ENCODE measurements at regions not wholly inside any gene's neighbourhood (a gene's known extent, or its start where the extent isn't known, plus 50 kb on each side); places are given as distances from the start of the nearest gene placed in this dataset.

DNA sequence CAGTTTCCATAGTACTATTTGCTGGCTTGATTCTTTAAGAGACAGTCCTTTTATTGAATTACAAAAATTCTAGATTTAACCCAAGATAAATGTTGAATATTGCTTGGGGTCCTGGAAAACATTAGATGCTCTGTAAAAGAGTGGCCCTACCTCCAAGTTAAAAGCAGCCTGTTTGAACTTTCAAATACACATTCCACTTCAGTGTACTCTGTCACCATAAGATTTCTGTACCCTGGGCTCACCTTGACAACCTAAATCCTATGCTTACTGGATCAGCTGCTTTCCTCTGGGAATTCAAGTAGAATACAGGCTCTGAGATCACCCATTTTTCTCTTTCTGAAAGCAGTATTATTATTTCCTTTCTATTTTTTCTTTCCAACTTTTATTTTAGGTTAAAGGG is 107.7 kb upstream of the DCN start:
- TF ChIP-seq MAX (IDR thresholded peaks at IDR 0.05; ENCODE audit: low read depth, low read length) (no peak), POLR2A (IDR thresholded peaks at IDR 0.05; ENCODE audit: extremely low read depth, insufficient read length) (no peak), MYC (IDR thresholded peaks at IDR 0.05; ENCODE audit: low read depth, low read length) (no peak)
- TF ChIP-seq, protein P1, sequence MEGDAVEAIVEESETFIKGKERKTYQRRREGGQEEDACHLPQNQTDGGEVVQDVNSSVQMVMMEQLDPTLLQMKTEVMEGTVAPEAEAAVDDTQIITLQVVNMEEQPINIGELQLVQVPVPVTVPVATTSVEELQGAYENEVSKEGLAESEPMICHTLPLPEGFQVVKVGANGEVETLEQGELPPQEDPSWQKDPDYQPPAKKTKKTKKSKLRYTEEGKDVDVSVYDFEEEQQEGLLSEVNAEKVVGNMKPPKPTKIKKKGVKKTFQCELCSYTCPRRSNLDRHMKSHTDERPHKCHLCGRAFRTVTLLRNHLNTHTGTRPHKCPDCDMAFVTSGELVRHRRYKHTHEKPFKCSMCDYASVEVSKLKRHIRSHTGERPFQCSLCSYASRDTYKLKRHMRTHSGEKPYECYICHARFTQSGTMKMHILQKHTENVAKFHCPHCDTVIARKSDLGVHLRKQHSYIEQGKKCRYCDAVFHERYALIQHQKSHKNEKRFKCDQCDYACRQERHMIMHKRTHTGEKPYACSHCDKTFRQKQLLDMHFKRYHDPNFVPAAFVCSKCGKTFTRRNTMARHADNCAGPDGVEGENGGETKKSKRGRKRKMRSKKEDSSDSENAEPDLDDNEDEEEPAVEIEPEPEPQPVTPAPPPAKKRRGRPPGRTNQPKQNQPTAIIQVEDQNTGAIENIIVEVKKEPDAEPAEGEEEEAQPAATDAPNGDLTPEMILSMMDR (IDR thresholded peaks at IDR 0.05; ENCODE audit: low read depth, low read length), result no peak
- H3K4me3 ChIP-seq (ENCODE audit: low read depth, low read length), result no peak overlapping the region
- no peak for DNase-seq (ENCODE audit: low read depth)

DNA sequence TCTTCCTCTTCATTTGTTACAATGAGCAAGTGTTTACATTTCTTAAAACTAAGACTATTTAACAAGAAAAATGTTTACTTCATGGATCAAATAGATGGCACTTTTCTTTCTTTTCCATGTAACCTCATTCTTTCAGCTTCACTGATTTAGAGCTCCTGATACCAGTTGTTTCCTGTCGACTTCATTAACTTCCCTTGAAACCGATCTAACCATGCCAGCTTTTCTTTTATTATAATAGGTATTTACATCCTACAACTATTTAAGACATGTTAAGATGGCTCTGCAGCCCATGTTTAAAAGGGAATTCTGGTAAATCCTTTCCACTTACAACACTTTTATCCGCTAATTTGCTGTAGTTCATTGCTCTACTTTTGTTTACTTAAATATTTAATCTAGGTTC is 107.3 kb upstream of the DCN start:
- no peak for TF ChIP-seq MAX (IDR thresholded peaks at IDR 0.05; ENCODE audit: low read depth, low read length)
- no peak for TF ChIP-seq MYC (IDR thresholded peaks at IDR 0.05; ENCODE audit: low read depth, low read length)
- TF ChIP-seq POLR2A (IDR thresholded peaks at IDR 0.05; ENCODE audit: extremely low read depth, insufficient read length), result no peak
- TF ChIP-seq, protein P1 (IDR thresholded peaks at IDR 0.05; ENCODE audit: low read depth, low read length), result no peak
- H3K4me3 ChIP-seq (ENCODE audit: low read depth, low read length), result no peak overlapping the region
- DNase-seq (ENCODE audit: low read depth), result no peak

DNA sequence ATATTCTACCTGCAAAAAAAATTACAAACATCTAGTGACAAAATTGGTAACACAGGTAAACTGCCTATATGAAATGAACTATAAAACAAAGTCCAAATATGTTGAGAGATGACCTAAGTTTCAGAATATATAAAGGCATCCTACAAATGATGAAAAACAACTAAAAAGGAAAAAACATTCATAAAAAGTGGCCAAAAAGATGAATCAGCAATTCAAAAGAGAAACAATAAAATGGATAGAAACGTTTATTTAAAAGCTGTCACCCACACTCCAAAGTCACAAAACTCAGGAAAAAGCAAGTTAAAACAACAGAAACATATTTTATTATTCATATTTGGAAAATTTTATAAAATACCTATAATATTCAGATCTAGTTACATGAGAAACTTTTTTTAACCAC is 106.5 kb upstream of the DCN start:
- TF ChIP-seq, protein P1 (IDR thresholded peaks at IDR 0.05; ENCODE audit: low read depth, low read length), result no peak
- TF ChIP-seq POLR2A (IDR thresholded peaks at IDR 0.05; ENCODE audit: extremely low read depth, insufficient read length), result no peak
- TF ChIP-seq MAX (IDR thresholded peaks at IDR 0.05; ENCODE audit: low read depth, low read length), result no peak
- no peak for TF ChIP-seq MYC (IDR thresholded peaks at IDR 0.05; ENCODE audit: low read depth, low read length)
- no peak overlapping the region for H3K4me3 ChIP-seq (ENCODE audit: low read depth, low read length)
- no peak for DNase-seq (ENCODE audit: low read depth)

DNA sequence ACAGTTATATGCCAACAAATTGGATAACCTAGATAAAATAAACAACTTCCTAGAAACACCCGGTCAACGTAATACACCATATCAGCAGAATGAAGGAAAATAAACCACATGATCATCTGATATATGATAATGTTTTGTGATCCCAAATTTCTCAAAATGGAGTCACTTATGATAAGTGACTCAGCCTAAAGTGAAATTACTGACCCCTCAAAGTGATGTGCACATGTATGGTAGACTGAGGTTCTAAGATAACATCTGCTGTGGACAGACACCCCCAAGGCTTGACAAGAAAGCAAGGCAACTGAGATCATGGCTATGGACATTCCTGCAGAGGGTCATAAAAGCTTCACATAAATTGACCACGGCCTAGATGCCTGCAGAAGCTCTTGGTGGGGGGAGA is 105.1 kb upstream of the DCN start:
- H3K4me3 ChIP-seq (ENCODE audit: low read depth, low read length), result no peak overlapping the region
- TF ChIP-seq, protein P1 (IDR thresholded peaks at IDR 0.05; ENCODE audit: low read depth, low read length), result no peak
- TF ChIP-seq MAX (IDR thresholded peaks at IDR 0.05; ENCODE audit: low read depth, low read length) (no peak), POLR2A (IDR thresholded peaks at IDR 0.05; ENCODE audit: extremely low read depth, insufficient read length) (no peak), MYC (IDR thresholded peaks at IDR 0.05; ENCODE audit: low read depth, low read length) (no peak)
- DNase-seq (ENCODE audit: low read depth), result no peak

- no peak overlapping the region for H3K4me3 ChIP-seq (ENCODE audit: low read depth, low read length)
- no peak for DNase-seq (ENCODE audit: low read depth)
- TF ChIP-seq POLR2A (IDR thresholded peaks at IDR 0.05; ENCODE audit: extremely low read depth, insufficient read length), result no peak
- TF ChIP-seq, protein P1 (IDR thresholded peaks at IDR 0.05; ENCODE audit: low read depth, low read length), result no peak
- no peak for TF ChIP-seq MYC (IDR thresholded peaks at IDR 0.05; ENCODE audit: low read depth, low read length)
- no peak for TF ChIP-seq MAX (IDR thresholded peaks at IDR 0.05; ENCODE audit: low read depth, low read length)
Observed at GRCh38 chr12:91278126-91278525, 95.5 kb upstream of the DCN start.

GRCh38 chr12:91276509-91276908 is 93.9 kb upstream of the DCN start:
- DNase-seq (ENCODE audit: low read depth), result no peak
- TF ChIP-seq MAX (IDR thresholded peaks at IDR 0.05; ENCODE audit: low read depth, low read length) (no peak), MYC (IDR thresholded peaks at IDR 0.05; ENCODE audit: low read depth, low read length) (no peak), POLR2A (IDR thresholded peaks at IDR 0.05; ENCODE audit: extremely low read depth, insufficient read length) (no peak)
- TF ChIP-seq, protein P1 (IDR thresholded peaks at IDR 0.05; ENCODE audit: low read depth, low read length), result no peak
- no peak overlapping the region for H3K4me3 ChIP-seq (ENCODE audit: low read depth, low read length)
